Spleen (tissue), 7 donors: ENCODE measurements at regions not wholly inside any gene's neighbourhood (a gene's known extent, or its start where the extent isn't known, plus 50 kb on each side); places are given as distances from the start of the nearest gene placed in this dataset.

Experiments used
- CTCF ChIP-seq, 11 experiments: fragments of 200-600 bp in 7 of 11; fragments of 450-650 bp in 4 of 11; sonication (generic) in 4 of 11; IDR thresholded peaks in 8 of 11; conservative IDR thresholded peaks in 3 of 11; 1 replicate in 7 of 11; 2 replicates in 4 of 11; pipeline versions ENCODE4 v1.4.0 to v1.8.0; 2016 to 2021; ENCODE audit warnings: antibody characterized with exemption in 11 of 11, inconsistent platforms in 4 of 11, mild to moderate bottlenecking in 1 of 11
- POLR2A ChIP-seq, 3 donors: fragments of 450-650 bp; IDR thresholded peaks; one replicate each; pipeline ENCODE4 v1.5.1; 2017; ENCODE audit warnings: antibody characterized with exemption in 3 of 3, mild to moderate bottlenecking in 1 of 3
- POLR2AphosphoS5 ChIP-seq, 3 donors: sonication (generic); formaldehyde crosslinking; IDR thresholded peaks; one replicate each; pipeline ENCODE4 v1.5.1; 2017; ENCODE audit warnings: antibody characterized with exemption in 3 of 3
- donor health status: DM: no; HTN: no; CAD: no; lungs with moderate emphysema.
- donor health status: DM: no; HTN: no; CAD: no.
- donor health status: DM: no; HTN: no; CAD: no.

- TF ChIP-seq CTCF (IDR thresholded peaks at IDR 0.05 in 8 of 11, conservative IDR thresholded peaks at IDR 0.05 in 3 of 11) (no peak), POLR2AphosphoS5 (IDR thresholded peaks at IDR 0.05) (no peak), POLR2A (IDR thresholded peaks at IDR 0.05) (no peak)
Measured at GRCh38 chr10:23533212-23533611, 94.3 kb downstream of the OTUD1 start.
